HG03066 (cell line): ENCODE measurements at regions not wholly inside any gene's neighbourhood (a gene's known extent, or its start where the extent isn't known, plus 50 kb on each side); places are given as distances from the start of the nearest gene placed in this dataset.
"Not testable (repeated sequence)": the region's sequence is repeated elsewhere in the genome, so short reads cannot be mapped to it uniquely, and the experiment has no call there.

Experiments used
- ATAC-seq: cut with Tn5 transposase; IDR thresholded peaks from one replicate; pipeline ENCODE4 v1.9.1; 2021; ENCODE audit warnings: low read depth; ENCODE audit not compliant: unreplicated experiment

- no peak for ATAC-seq
Measured at GRCh38 chr9:34907044-34907443, 51.0 kb upstream of the PHF24 start.

- peak; percentile 70 for ATAC-seq
Measured at GRCh38 chr9:34899535-34900158, 58.4 kb upstream of the PHF24 start.

- ATAC-seq: no peak
Measured at GRCh38 chr9:34898846-34899245, 59.2 kb upstream of the PHF24 start.

GRCh38 chr9:34896112-34896511 lies 62.0 kb upstream of the PHF24 start:
- no peak for ATAC-seq

GRCh38 chr9:34892886-34893285 lies 65.2 kb upstream of the PHF24 start:
- ATAC-seq: no peak

- no peak for ATAC-seq
Measured at GRCh38 chr9:34891386-34891785, 66.7 kb upstream of the PHF24 start.

GRCh38 chr9:34887841-34888240 lies 70.2 kb upstream of the PHF24 start:
- no peak for ATAC-seq

- no peak for ATAC-seq
Measured at GRCh38 chr9:34884747-34885189, 73.3 kb upstream of the PHF24 start.

- no peak for ATAC-seq
Measured at GRCh38 chr9:34876096-34876495, 82.0 kb upstream of the PHF24 start.

GRCh38 chr9:34869390-34869789 lies 88.7 kb upstream of the PHF24 start:
- no peak for ATAC-seq

- no peak for ATAC-seq
Measured at GRCh38 chr9:34866614-34867013, 91.5 kb upstream of the PHF24 start.

GRCh38 chr9:34863426-34863825 lies 94.7 kb upstream of the PHF24 start:
- no peak for ATAC-seq

- no peak for ATAC-seq
Measured at GRCh38 chr9:34862836-34863235, 95.2 kb upstream of the PHF24 start.

- no peak for ATAC-seq
Measured at GRCh38 chr9:34862043-34862442, 96.0 kb upstream of the PHF24 start.

GRCh38 chr9:34855016-34855415 lies 103.1 kb upstream of the PHF24 start:
- ATAC-seq: not testable (repeated sequence)

GRCh38 chr9:34830068-34830467 lies 120.1 kb upstream of the CCL21 start:
- ATAC-seq: no peak

GRCh38 chr9:34826999-34827538 lies 117.1 kb upstream of the CCL21 start:
- ATAC-seq: no peak

- no peak for ATAC-seq
Measured at GRCh38 chr9:34825775-34826174, 115.8 kb upstream of the CCL21 start.

GRCh38 chr9:34823778-34824177 lies 113.8 kb upstream of the CCL21 start:
- ATAC-seq: no peak

- no peak for ATAC-seq
Measured at GRCh38 chr9:34810187-34810524, 100.2 kb upstream of the CCL21 start.

- ATAC-seq: no peak
Measured at GRCh38 chr9:34809504-34810186, 99.7 kb upstream of the CCL21 start.

GRCh38 chr9:34802916-34803315 lies 93.0 kb upstream of the CCL21 start:
- no peak for ATAC-seq
